ENCODE measurements at regions not wholly inside any gene's neighbourhood (a gene's known extent, or its start where the extent isn't known, plus 50 kb on each side); places are given as distances from the start of the nearest gene placed in this dataset.

DNA sequence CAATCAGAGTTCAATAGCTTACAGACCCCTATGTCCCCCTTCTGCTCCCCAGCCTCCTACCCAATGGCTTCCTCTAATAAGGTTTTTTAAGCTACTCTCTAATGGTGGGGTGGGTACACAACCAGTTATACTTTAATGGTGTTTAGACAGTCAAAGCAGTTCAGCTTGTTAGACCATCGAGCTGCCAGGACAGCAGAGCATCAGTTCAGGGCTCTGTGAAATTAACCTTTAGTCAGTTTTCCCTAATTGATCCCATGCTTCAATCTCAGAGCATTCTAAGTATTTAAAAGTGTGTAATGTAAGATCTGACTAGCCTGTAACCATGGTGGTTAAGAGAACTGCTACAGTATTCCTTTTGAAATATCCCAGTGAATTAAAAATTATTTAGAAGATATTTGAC is 107.2 kb upstream of the ZNF644 start:
- H3K9me3 Mint-ChIP-seq (ENCODE audit: unreplicated experiment), result no peaks in the 10 kb centered on the region
- no peak overlapping the region for H3K4me3 Mint-ChIP-seq (ENCODE audit: unreplicated experiment)
- no peaks in the 10 kb centered on the region for H3K4me1 Mint-ChIP-seq (ENCODE audit: unreplicated experiment)

DNA sequence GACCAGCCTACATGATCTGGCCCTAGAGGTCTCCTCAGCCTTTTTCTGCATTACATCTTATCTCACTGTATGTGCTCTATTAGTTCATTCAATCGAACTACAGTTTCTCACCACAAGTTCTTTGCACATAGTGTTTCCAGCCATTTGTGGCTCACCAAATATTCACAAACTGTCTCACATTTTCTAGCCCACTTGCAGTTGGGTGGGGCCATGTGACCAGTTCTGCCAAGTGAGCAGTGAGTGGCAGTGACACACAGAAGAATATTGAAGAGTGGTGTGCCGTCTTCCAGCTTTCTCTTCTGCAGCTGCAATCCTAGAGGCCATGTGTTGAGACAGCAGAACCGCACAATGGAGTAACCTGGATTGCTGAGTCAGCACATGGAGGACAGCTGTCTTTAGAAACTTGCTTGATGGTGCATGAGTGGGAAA is 103.2 kb upstream of the ZNF644 start:
- Mint-ChIP-seq H3K27me3 (ENCODE audit: unreplicated experiment) (no peaks in the 10 kb centered on the region), H3K9me3 (ENCODE audit: unreplicated experiment) (no peaks in the 10 kb centered on the region), H3K4me1 (ENCODE audit: unreplicated experiment) (no peaks in the 10 kb centered on the region), H3K27ac (ENCODE audit: unreplicated experiment) (no peak overlapping the region), H3K36me3 (ENCODE audit: unreplicated experiment) (no peaks in the 10 kb centered on the region), H3K4me3 (ENCODE audit: unreplicated experiment) (no peak overlapping the region)
- no peak for TF ChIP-seq CTCF (IDR thresholded peaks at IDR 0.05)
- DNase-seq (ENCODE audit: extremely low spot score, unreplicated experiment), result no peak

More for the DNA sequence above, 107.2 kb upstream of the ZNF644 start:
- Mint-ChIP-seq H3K36me3 (ENCODE audit: unreplicated experiment) (no peaks in the 10 kb centered on the region), H3K27me3 (ENCODE audit: unreplicated experiment) (no peaks in the 10 kb centered on the region), H3K27ac (ENCODE audit: unreplicated experiment) (no peak overlapping the region)
- TF ChIP-seq CTCF (IDR thresholded peaks at IDR 0.05), result no peak
- no peak for DNase-seq (ENCODE audit: extremely low spot score, unreplicated experiment)

DNA sequence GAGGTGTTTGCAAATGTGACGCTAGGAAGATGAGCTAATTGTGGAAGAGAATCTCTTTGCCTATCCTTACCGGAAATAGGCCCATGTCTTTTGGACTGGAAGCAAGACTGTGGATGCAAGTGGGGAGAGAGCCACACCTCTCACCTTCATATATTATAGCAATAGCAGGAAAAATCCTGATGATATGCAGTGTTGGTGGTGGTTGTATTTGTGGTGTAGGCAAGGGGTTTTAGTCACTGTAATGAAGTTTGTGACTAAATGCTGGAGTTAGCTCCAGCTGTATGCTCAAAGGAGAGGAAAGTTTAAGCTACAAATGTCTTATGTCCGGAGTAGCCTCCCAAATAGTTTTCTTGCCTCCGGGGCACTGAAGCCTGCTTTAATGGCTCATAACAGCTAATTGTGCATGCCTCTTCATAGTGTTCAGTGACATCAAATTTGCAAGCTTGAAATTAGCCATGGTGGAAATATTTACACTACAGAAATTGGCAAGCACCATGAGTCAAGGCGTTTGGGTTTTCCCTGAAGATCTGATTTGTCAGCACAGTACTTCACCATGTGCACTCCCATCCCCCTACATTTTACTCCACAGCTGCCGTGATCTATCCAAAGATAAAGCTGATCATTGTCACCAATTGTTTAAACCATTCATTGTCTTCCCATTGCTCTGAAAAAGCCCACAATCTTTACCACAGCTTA is 102.6 kb upstream of the ZNF644 start:
- H3K27ac Mint-ChIP-seq (ENCODE audit: unreplicated experiment), result no peak overlapping the region
- no peaks in the 10 kb centered on the region for H3K4me1 Mint-ChIP-seq (ENCODE audit: unreplicated experiment)
- H3K36me3 Mint-ChIP-seq (ENCODE audit: unreplicated experiment), result no peaks in the 10 kb centered on the region
- no peak overlapping the region for H3K4me3 Mint-ChIP-seq (ENCODE audit: unreplicated experiment)
- no peak for TF ChIP-seq CTCF (IDR thresholded peaks at IDR 0.05)
- no peaks in the 10 kb centered on the region for H3K9me3 Mint-ChIP-seq (ENCODE audit: unreplicated experiment)
- DNase-seq (ENCODE audit: extremely low spot score, unreplicated experiment), result no peak
- H3K27me3 Mint-ChIP-seq (ENCODE audit: unreplicated experiment), result no peaks in the 10 kb centered on the region

DNA sequence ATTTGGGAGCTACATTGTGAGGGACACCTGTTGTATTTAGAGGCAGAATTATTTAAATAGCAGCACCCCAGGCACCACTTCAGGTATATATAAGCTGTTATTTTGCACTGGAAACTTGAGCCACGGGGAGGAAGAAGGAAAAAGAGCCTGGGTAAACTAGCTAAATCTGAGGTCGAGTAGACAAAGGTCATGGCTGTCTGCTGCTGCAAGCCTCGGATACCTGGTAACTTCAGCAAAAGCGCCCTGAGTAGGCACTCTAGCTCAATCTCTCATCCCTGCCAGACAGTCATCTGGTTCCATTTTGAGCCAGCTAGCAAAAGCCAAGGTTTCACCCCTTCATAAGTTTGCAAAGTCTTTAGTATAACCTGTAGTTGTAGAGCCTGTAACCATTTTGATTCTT is 101.9 kb upstream of the ZNF644 start:
- Mint-ChIP-seq H3K27ac (ENCODE audit: unreplicated experiment) (no peak overlapping the region), H3K4me1 (ENCODE audit: unreplicated experiment) (no peaks in the 10 kb centered on the region), H3K36me3 (ENCODE audit: unreplicated experiment) (no peaks in the 10 kb centered on the region), H3K4me3 (ENCODE audit: unreplicated experiment) (no peak overlapping the region), H3K27me3 (ENCODE audit: unreplicated experiment) (no peaks in the 10 kb centered on the region), H3K9me3 (ENCODE audit: unreplicated experiment) (no peaks in the 10 kb centered on the region)
- no peak for DNase-seq (ENCODE audit: extremely low spot score, unreplicated experiment)
- TF ChIP-seq CTCF (IDR thresholded peaks at IDR 0.05), result no peak

GRCh38 chr1:91123319-91123718 is 101.5 kb upstream of the ZNF644 start:
- H3K9me3 Mint-ChIP-seq (ENCODE audit: unreplicated experiment), result no peaks in the 10 kb centered on the region
- no peak overlapping the region for H3K27ac Mint-ChIP-seq (ENCODE audit: unreplicated experiment)
- H3K4me1 Mint-ChIP-seq (ENCODE audit: unreplicated experiment), result no peaks in the 10 kb centered on the region
- H3K27me3 Mint-ChIP-seq (ENCODE audit: unreplicated experiment), result no peaks in the 10 kb centered on the region
- no peak for TF ChIP-seq CTCF (IDR thresholded peaks at IDR 0.05)
- H3K36me3 Mint-ChIP-seq (ENCODE audit: unreplicated experiment), result no peaks in the 10 kb centered on the region
- no peak for DNase-seq (ENCODE audit: extremely low spot score, unreplicated experiment)
- no peak overlapping the region for H3K4me3 Mint-ChIP-seq (ENCODE audit: unreplicated experiment)
